Subcutaneous abdominal adipose tissue (tissue), 5 donors: ENCODE measurements at regions not wholly inside any gene's neighbourhood (a gene's known extent, or its start where the extent isn't known, plus 50 kb on each side); places are given as distances from the start of the nearest gene placed in this dataset.

Source experiments
- H3K27ac ChIP-seq: one replicate; pipeline ENCODE4 v1.7.0; 2013; ENCODE audit warnings: low read depth, mild to moderate bottlenecking, inconsistent platforms, low read length, moderate library complexity
- H3K27me3 ChIP-seq, 5 donors: one replicate each; pipeline ENCODE4 v1.7.0; 2013; ENCODE audit warnings: low read length in 5 of 5, inconsistent platforms in 1 of 5; ENCODE audit not compliant: control insufficient read depth in 5 of 5, insufficient read depth in 4 of 5
- H3K36me3 ChIP-seq, 5 donors: one replicate each; pipeline ENCODE4 v1.7.0; 2013; ENCODE audit warnings: low read length in 5 of 5; ENCODE audit not compliant: control insufficient read depth in 5 of 5, insufficient read depth in 5 of 5
- H3K4me1 ChIP-seq, 5 donors: one replicate each; pipeline ENCODE4 v1.7.0; 2013; ENCODE audit warnings: low read length in 5 of 5, mild to moderate bottlenecking in 3 of 5, moderate library complexity in 1 of 5; ENCODE audit not compliant: control insufficient read depth in 5 of 5, insufficient read depth in 5 of 5
- H3K4me3 ChIP-seq, 5 donors: one replicate each; pipeline ENCODE4 v1.7.0; 2013; ENCODE audit warnings: low read length in 5 of 5, low read depth in 1 of 5
- H3K9ac ChIP-seq, 5 donors: one replicate each; pipeline ENCODE4 v1.7.0; 2013; ENCODE audit warnings: low read length in 5 of 5, mild to moderate bottlenecking in 4 of 5, moderate library complexity in 3 of 5
- H3K9me3 ChIP-seq, 5 donors: one replicate each; pipeline ENCODE4 v1.7.0; 2013; ENCODE audit warnings: low read length in 5 of 5; ENCODE audit not compliant: control insufficient read depth in 5 of 5
- donor health status: healthy.
- donor health status: healthy.
- donor health status: healthy.
- donor health status: healthy.
- donor health status: healthy.

DNA sequence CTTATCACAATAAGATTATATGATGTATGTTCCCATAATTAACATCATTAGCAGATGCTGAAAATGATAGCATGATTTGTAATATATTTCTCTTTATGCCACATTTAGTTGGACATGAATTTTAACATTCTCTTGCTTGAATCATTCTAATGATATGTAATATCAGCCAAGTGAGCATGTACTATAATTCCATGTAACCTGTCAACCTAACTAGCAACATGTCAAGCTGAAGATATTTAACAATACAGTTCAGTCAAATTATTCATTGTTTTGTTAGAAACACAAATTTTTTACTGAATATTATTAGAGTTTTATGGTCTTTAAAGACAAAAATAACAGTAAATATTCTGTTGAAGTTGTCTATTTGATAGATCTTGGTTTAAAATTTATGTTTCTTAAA, 920.4 kb upstream of the PCDH10 start:
- H3K9ac ChIP-seq = no peak overlapping the region
- peaks cover 0 to 16% (median 4%) of the 10 kb centered on the region in 5 donors for H3K9me3 ChIP-seq
- H3K27me3 ChIP-seq = no peaks in the 10 kb centered on the region
- H3K4me3 ChIP-seq = no peak overlapping the region
- H3K27ac ChIP-seq = no peak overlapping the region
- peaks cover 0 to 3% (median 0%) of the 10 kb centered on the region in 5 donors for H3K4me1 ChIP-seq
- H3K36me3 ChIP-seq = no peaks in the 10 kb centered on the region

DNA sequence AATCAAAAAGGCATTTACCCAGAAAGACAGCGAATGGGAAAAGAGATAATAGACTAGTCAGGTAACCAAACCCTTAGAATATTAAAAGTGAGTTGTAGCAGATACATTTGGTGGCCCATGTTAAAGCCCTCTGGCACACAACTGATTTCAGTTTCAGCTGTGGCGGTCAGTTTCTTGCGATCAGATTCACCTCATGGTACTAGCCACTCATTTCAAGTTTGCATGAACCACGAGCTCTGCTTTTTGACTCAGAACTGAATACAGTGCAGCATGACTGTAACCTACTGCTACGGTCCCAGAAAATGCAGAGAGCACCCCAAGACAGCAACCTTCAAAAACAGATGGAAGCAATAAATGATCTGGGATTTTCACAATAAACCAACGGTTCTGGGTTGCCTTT, 919.1 kb upstream of the PCDH10 start:
- Histone ChIP-seq H3K27ac (no peak overlapping the region), H3K36me3 (no peaks in the 10 kb centered on the region), H3K27me3 (no peaks in the 10 kb centered on the region), H3K4me3 (no peak overlapping the region), H3K9me3 (peaks cover 0 to 14% (median 4%) of the 10 kb centered on the region in 5 donors), H3K9ac (no peak overlapping the region), H3K4me1 (peaks cover 0 to 3% (median 0%) of the 10 kb centered on the region in 5 donors)

DNA sequence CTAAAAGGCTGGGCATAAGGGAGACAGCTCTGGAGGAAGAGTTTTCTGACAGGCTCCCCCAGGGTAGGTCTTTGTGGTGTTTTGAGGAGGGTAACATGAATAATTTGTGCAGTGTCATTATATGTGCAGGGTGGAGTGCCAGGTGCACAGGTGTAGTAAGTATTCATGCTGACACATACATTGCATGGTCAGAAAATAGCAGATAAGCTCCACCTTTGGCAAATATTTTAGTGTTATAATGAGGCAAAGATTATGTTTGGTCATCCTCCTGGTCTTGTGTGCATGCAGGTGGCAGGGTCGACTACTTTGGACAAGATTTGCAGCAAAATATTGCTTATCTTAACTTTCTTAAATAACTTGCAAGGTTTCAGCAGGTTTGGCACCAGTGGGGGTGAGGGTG, 910.4 kb upstream of the PCDH10 start:
- no peaks in the 10 kb centered on the region for H3K36me3 ChIP-seq
- H3K27me3 ChIP-seq = no peaks in the 10 kb centered on the region
- H3K9ac ChIP-seq = no peak overlapping the region
- no peak overlapping the region for H3K4me3 ChIP-seq
- peaks cover 0 to 4% (median 0%) of the 10 kb centered on the region in 5 donors for H3K9me3 ChIP-seq
- H3K4me1 ChIP-seq = no peaks in the 10 kb centered on the region
- H3K27ac ChIP-seq = no peak overlapping the region

DNA sequence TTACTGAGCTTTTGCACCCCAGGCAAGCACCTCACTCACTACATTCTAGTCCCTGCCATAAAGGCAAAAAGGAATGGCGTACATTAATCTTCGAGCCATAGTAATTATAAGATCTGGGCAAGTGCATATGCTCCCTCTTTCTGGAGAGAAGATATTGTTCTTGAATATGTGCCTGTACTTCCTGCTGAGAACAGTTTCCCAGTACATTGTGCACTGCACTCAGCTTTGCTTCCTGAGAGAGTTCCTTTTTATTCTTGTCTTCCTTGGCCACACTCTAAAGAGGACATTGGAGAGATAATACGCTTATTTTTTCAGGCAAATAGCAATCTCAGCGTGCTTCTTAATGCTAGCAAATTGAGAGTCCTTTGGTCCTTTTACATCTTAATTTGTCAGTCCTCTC, 909.0 kb upstream of the PCDH10 start:
- H3K4me1 ChIP-seq = no peaks in the 10 kb centered on the region
- no peaks in the 10 kb centered on the region for H3K36me3 ChIP-seq
- peaks cover 0 to 4% (median 0%) of the 10 kb centered on the region in 5 donors for H3K9me3 ChIP-seq
- H3K9ac ChIP-seq = no peak overlapping the region
- H3K27me3 ChIP-seq = no peaks in the 10 kb centered on the region
- no peak overlapping the region for H3K27ac ChIP-seq
- H3K4me3 ChIP-seq = no peak overlapping the region

DNA sequence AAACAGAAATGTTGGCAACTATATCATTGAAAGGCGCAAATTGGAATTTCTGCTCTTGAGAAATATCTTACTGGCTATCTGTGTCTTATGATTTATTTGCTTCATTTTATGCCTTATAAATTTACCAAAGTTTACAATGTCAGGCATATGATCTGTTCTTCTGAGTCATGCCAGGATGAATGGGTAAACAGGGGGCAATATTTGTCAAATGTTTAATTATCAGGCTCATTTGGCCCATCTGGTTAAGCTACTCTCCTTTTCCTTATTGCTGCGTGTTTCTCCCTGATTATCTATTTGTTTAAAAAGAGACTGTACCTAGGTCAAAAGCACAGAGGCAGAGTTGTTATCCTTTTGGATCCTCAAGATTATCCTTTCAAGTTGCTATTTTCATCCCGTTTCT, 903.8 kb upstream of the PCDH10 start:
- Histone ChIP-seq H3K9me3 (peaks cover 0 to 4% (median 0%) of the 10 kb centered on the region in 5 donors), H3K27me3 (no peaks in the 10 kb centered on the region), H3K4me1 (no peaks in the 10 kb centered on the region), H3K4me3 (no peak overlapping the region), H3K9ac (no peak overlapping the region), H3K27ac (no peak overlapping the region), H3K36me3 (no peaks in the 10 kb centered on the region)

DNA sequence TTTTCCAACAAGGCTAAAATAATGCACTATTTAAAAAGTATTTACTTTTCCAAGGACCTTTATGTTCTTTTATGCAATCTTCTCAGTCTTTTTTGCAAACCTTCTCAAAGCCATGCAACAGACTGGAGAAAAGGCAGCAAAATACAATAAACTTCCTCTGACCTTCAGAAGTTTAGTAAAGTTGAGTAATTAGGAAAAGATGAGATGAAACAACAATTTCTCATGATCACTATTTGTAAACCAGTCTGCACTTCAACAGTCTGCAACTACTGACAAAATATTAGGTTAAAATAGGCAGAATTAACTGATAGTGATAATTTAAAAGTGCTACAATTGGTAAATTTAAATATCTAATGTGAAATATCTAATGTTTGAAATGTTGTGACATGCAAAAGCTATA, 884.9 kb upstream of the PCDH10 start:
- Histone ChIP-seq H3K27ac (no peak overlapping the region), H3K4me3 (no peak overlapping the region), H3K4me1 (no peaks in the 10 kb centered on the region), H3K27me3 (no peaks in the 10 kb centered on the region), H3K9me3 (no peaks in the 10 kb centered on the region), H3K36me3 (no peaks in the 10 kb centered on the region), H3K9ac (no peak overlapping the region)

DNA sequence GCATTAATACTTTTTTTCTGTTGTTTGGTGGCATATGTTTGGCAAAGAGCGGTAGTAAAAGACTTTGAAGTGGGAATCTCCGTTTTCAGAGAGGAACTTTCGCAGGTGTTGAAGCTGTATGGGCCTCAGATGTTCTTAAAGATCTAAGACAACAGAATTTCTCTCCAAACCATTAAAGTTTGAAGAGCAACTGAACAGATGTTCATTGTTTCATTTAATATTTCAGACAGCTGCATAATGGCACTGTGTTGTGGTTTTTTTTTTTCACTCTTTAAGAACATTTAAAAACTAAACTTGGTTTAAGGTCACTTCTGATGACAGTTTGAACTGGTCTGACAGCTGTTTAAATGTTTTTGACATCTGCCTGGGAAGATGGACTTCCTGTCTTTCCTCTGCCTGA, 882.7 kb upstream of the PCDH10 start:
- Histone ChIP-seq H3K4me3 (no peak overlapping the region), H3K27me3 (no peaks in the 10 kb centered on the region), H3K4me1 (no peaks in the 10 kb centered on the region), H3K9ac (no peak overlapping the region), H3K27ac (no peak overlapping the region), H3K36me3 (no peaks in the 10 kb centered on the region), H3K9me3 (no peaks in the 10 kb centered on the region)

DNA sequence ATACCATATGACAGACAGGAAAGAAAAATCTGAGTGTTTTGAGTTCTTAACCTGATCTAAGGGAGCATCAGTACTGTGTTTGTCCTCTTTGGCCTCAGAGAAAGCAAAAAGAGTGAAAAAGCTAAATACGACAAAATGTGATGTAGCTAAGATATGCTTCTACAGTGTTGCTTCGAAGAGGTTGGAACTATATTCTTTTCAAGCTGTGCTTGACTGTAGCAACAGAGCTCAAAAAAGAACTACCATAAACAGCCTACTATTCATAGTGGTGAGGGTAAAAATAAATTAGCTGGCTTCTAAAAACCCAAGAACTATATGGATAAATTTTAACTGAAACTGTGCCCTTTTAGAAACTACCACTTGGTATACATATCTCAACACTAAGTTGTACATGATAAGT, 881.8 kb upstream of the PCDH10 start:
- no peak overlapping the region for H3K9ac ChIP-seq
- no peaks in the 10 kb centered on the region for H3K27me3 ChIP-seq
- no peaks in the 10 kb centered on the region for H3K9me3 ChIP-seq
- H3K4me1 ChIP-seq = no peaks in the 10 kb centered on the region
- H3K4me3 ChIP-seq = no peak overlapping the region
- no peak overlapping the region for H3K27ac ChIP-seq
- H3K36me3 ChIP-seq = no peaks in the 10 kb centered on the region

DNA sequence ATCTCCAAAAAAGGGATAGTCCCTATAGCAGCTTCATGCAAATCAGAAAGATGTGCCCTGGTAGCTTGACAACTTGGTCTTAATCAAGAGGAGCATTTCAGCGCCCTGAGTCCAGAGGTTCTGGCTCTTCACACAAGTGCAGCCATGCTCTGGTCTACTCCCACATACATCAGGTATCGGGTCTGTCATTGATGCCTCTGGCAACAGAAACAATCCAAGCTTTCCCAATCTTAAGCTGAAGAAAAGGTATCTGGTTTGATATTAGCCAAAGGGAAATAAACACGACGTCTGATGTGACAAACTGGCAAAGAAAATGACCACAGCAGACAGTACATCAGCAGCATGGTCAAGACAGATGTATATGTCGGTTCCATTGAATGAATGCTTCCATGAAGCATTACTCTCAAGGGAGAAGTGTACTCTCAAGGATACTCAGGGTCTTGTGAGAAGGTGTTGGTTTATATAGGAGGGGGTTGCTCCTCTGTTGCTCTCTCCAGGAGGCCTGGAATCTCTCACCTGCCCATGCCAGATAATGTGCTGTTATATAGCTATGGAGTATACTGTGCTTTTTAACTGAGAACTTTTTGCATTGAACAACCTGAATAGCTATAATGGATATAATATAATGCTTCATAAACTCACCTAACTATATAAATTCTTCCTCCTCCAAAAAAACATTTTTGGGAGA, 879.6 kb upstream of the PCDH10 start:
- H3K9me3 ChIP-seq = no peaks in the 10 kb centered on the region
- H3K9ac ChIP-seq = no peak overlapping the region
- no peaks in the 10 kb centered on the region for H3K36me3 ChIP-seq
- H3K27ac ChIP-seq = no peak overlapping the region
- no peak overlapping the region for H3K4me3 ChIP-seq
- H3K27me3 ChIP-seq = no peaks in the 10 kb centered on the region
- no peaks in the 10 kb centered on the region for H3K4me1 ChIP-seq

DNA sequence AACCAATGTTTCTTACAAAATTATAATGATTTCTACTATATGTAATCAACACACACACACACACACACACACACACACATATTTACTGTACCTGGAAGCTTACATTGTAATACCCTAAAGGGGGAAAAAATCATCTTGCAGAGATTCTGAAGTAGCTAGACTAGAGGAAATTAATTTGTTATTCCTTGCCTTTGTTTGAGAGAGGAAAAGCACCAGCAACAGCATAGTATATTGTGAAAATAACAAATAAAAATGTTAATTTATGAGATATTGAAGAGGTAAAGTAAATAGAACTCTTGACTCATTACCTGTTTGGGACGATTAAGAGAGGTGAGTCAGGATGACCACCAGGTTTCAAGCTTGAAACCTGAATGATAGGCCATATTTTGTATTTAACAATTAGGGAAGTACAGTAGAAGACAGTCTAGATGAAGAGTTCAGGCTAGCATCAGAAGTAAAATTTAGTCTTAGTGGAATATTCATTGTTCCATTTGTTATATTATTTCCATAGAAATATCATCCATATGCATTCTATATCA, 873.4 kb upstream of the PCDH10 start:
- no peak overlapping the region for H3K9ac ChIP-seq
- no peak overlapping the region for H3K27ac ChIP-seq
- no peak overlapping the region for H3K4me3 ChIP-seq
- no peaks in the 10 kb centered on the region for H3K4me1 ChIP-seq
- H3K9me3 ChIP-seq = no peaks in the 10 kb centered on the region
- H3K36me3 ChIP-seq = no peaks in the 10 kb centered on the region
- no peaks in the 10 kb centered on the region for H3K27me3 ChIP-seq
